ENCODE measurements at regions not wholly inside any gene's neighbourhood (a gene's known extent, or its start where the extent isn't known, plus 50 kb on each side); places are given as distances from the start of the nearest gene placed in this dataset.
"Not testable (repeated sequence)": the region's sequence is repeated elsewhere in the genome, so short reads cannot be mapped to it uniquely, and the experiment has no call there.

- Mint-ChIP-seq H3K4me3 (ENCODE audit: unreplicated experiment) (no peak overlapping the region), H3K36me3 (ENCODE audit: unreplicated experiment) (peaks cover 5% of the 10 kb centered on the region), H3K4me1 (ENCODE audit: low read depth, unreplicated experiment) (peaks cover 3% of the 10 kb centered on the region), H3K9me3 (ENCODE audit: unreplicated experiment) (peaks cover 4% of the 10 kb centered on the region), H3K27me3 (ENCODE audit: unreplicated experiment) (peaks cover 4% of the 10 kb centered on the region), H3K27ac (ENCODE audit: unreplicated experiment) (no peak overlapping the region)
- no peak for TF ChIP-seq CTCF (IDR thresholded peaks at IDR 0.05; ENCODE audit: partially characterized antibody, unreplicated experiment)
- DNase-seq, result no peak
Measured at GRCh38 chr5:1959725-1960581, 77.2 kb upstream of the IRX4 start.

GRCh38 chr5:1959231-1959630 is 76.5 kb upstream of the IRX4 start:
- Mint-ChIP-seq H3K27ac (ENCODE audit: unreplicated experiment) (no peak overlapping the region), H3K4me1 (ENCODE audit: low read depth, unreplicated experiment) (peaks cover 3% of the 10 kb centered on the region), H3K36me3 (ENCODE audit: unreplicated experiment) (peaks cover 10% of the 10 kb centered on the region), H3K4me3 (ENCODE audit: unreplicated experiment) (no peak overlapping the region), H3K9me3 (ENCODE audit: unreplicated experiment) (peaks cover 3% of the 10 kb centered on the region), H3K27me3 (ENCODE audit: unreplicated experiment) (peaks cover 4% of the 10 kb centered on the region)
- no peak for DNase-seq
- no peak for TF ChIP-seq CTCF (IDR thresholded peaks at IDR 0.05; ENCODE audit: partially characterized antibody, unreplicated experiment)

- H3K4me3 Mint-ChIP-seq (ENCODE audit: unreplicated experiment), result no peak overlapping the region
- no peak for TF ChIP-seq CTCF (IDR thresholded peaks at IDR 0.05; ENCODE audit: partially characterized antibody, unreplicated experiment)
- H3K4me1 Mint-ChIP-seq (ENCODE audit: low read depth, unreplicated experiment), result peaks cover 3% of the 10 kb centered on the region
- peaks cover 3% of the 10 kb centered on the region for H3K9me3 Mint-ChIP-seq (ENCODE audit: unreplicated experiment)
- H3K27me3 Mint-ChIP-seq (ENCODE audit: unreplicated experiment), result peaks cover 4% of the 10 kb centered on the region
- DNase-seq, result no peak
- H3K36me3 Mint-ChIP-seq (ENCODE audit: unreplicated experiment), result peaks cover 10% of the 10 kb centered on the region
- no peak overlapping the region for H3K27ac Mint-ChIP-seq (ENCODE audit: unreplicated experiment)
Measured at GRCh38 chr5:1958211-1959010, 75.7 kb upstream of the IRX4 start.

- peaks cover 19% of the 10 kb centered on the region for H3K27me3 Mint-ChIP-seq (ENCODE audit: unreplicated experiment)
- no peak for DNase-seq
- peaks cover 19% of the 10 kb centered on the region for H3K4me1 Mint-ChIP-seq (ENCODE audit: low read depth, unreplicated experiment)
- no peak overlapping the region for H3K27ac Mint-ChIP-seq (ENCODE audit: unreplicated experiment)
- peaks cover 18% of the 10 kb centered on the region for H3K9me3 Mint-ChIP-seq (ENCODE audit: unreplicated experiment)
- TF ChIP-seq CTCF (IDR thresholded peaks at IDR 0.05; ENCODE audit: partially characterized antibody, unreplicated experiment), result no peak
- H3K4me3 Mint-ChIP-seq (ENCODE audit: unreplicated experiment), result no peak overlapping the region
- H3K36me3 Mint-ChIP-seq (ENCODE audit: unreplicated experiment), result peaks cover 26% of the 10 kb centered on the region
Measured at GRCh38 chr5:1955586-1955985, 72.9 kb upstream of the IRX4 start.

- Mint-ChIP-seq H3K36me3 (ENCODE audit: unreplicated experiment) (peaks cover 27% of the 10 kb centered on the region), H3K4me1 (ENCODE audit: low read depth, unreplicated experiment) (peaks cover 22% of the 10 kb centered on the region), H3K27me3 (ENCODE audit: unreplicated experiment) (peaks cover 23% of the 10 kb centered on the region), H3K9me3 (ENCODE audit: unreplicated experiment) (peaks cover 28% of the 10 kb centered on the region)
- not testable (repeated sequence) for DNase-seq; H3K4me3 Mint-ChIP-seq (ENCODE audit: unreplicated experiment); H3K27ac Mint-ChIP-seq (ENCODE audit: unreplicated experiment)
Measured at GRCh38 chr5:1953710-1954109, 71.0 kb upstream of the IRX4 start.

All from glutamatergic neuron (in vitro differentiated cells).